IMR-90 (cell line): ENCODE measurements at regions not wholly inside any gene's neighbourhood (a gene's known extent, or its start where the extent isn't known, plus 50 kb on each side); places are given as distances from the start of the nearest gene placed in this dataset.

ENCODE experiments used
- ATAC-seq: fragments of 200-7000 bp; cut with Tn5 transposase; 2 replicates; pipeline ENCODE4 v1.9.1; 2020; ENCODE audit warnings: low read depth, mild to moderate bottlenecking, moderate library complexity
- BruUV-seq: library from RNA; stranded (reverse); fragments of 400-500 nt; replicated peaks from 2 replicates; lab custom pipeline; 2021; lab: Mats Ljungman, UMichigan
- CTCF ChIA-PET: fragments of 300-600 bp; formaldehyde crosslinking; extraction: SDS; loops from one replicate; lab custom pipeline; 2021; ENCODE audit warnings: antibody characterized with exemption; lab: Yijun Ruan, JAX
- POLR2A ChIA-PET: fragments of 300-600 bp; sonication (Branson Sonifier 250); formaldehyde crosslinking; loops from one replicate; lab custom pipeline; 2022; ENCODE audit warnings: antibody characterized with exemption; ENCODE audit not compliant: unreplicated experiment; lab: Charles Lee
- DNase-seq: peaks from one replicate; pipeline ENCODE4 v3.0.0; 2013
- H2AFZ ChIP-seq: replicated peaks from 2 replicates; pipeline ENCODE3; 2013; ENCODE audit warnings: low read length, mild to moderate bottlenecking; ENCODE audit not compliant: poor library complexity
- H2AK5ac ChIP-seq: 2 replicates; pipeline ENCODE4 v1.6.1; 2013; ENCODE audit warnings: low read depth, low read length, inconsistent platforms
- H2AK9ac ChIP-seq: replicated peaks from 2 replicates; pipeline ENCODE3; 2013; ENCODE audit warnings: mild to moderate bottlenecking, low read depth, low read length, moderate library complexity; ENCODE audit not compliant: poor library complexity
- H2BK120ac ChIP-seq: 2 replicates; pipeline ENCODE4 v1.6.1; 2013; ENCODE audit warnings: low read depth, low read length, inconsistent platforms
- H2BK15ac ChIP-seq: 3 replicates; pipeline ENCODE4 v1.6.1; 2013; ENCODE audit warnings: low read depth, low read length, inconsistent platforms
- H2BK20ac ChIP-seq: 2 replicates; pipeline ENCODE4 v1.6.1; 2013; ENCODE audit warnings: low read depth, mild to moderate bottlenecking, inconsistent platforms, low read length, moderate library complexity
- H2BK5ac ChIP-seq: 2 replicates; pipeline ENCODE4 v1.6.1; 2013; ENCODE audit warnings: mild to moderate bottlenecking, low read depth, low read length, inconsistent platforms; ENCODE audit not compliant: poor library complexity, severe bottlenecking
- H3K14ac ChIP-seq: replicated peaks from 2 replicates; pipeline ENCODE4 v1.6.1; 2013; ENCODE audit warnings: low read depth, low read length, inconsistent platforms
- H3K18ac ChIP-seq: 2 replicates; pipeline ENCODE4 v1.6.1; 2013; ENCODE audit warnings: low read depth, low read length, control low read depth
- H3K23ac ChIP-seq: 2 replicates; pipeline ENCODE4 v1.6.1; 2013; ENCODE audit warnings: low read depth, low read length, inconsistent platforms
- H3K27ac ChIP-seq: 2 replicates; pipeline ENCODE4 v1.5.1; 2013; ENCODE audit warnings: mild to moderate bottlenecking, control low read depth, low read length; ENCODE audit not compliant: insufficient read depth
- H3K27me3 ChIP-seq: 2 replicates; pipeline ENCODE4 v1.6.1; 2013; ENCODE audit warnings: low read length; ENCODE audit not compliant: control insufficient read depth, insufficient read depth
- H3K36me3 ChIP-seq: 2 replicates; pipeline ENCODE4 v1.6.1; 2013; ENCODE audit warnings: low read length, mixed read lengths; ENCODE audit not compliant: control insufficient read depth, insufficient read depth
- H3K4ac ChIP-seq: 2 replicates; pipeline ENCODE4 v1.6.1; 2013; ENCODE audit warnings: low read depth, low read length, inconsistent platforms
- H3K4me1 ChIP-seq: 2 replicates; pipeline ENCODE4 v1.6.1; 2013; ENCODE audit warnings: low read length, mixed read lengths; ENCODE audit not compliant: control insufficient read depth, insufficient read depth
- H3K4me2 ChIP-seq: 2 replicates; pipeline ENCODE4 v1.6.1; 2013; ENCODE audit warnings: low read depth, mild to moderate bottlenecking, control low read depth, low read length, moderate library complexity
- H3K4me3 ChIP-seq: 2 replicates; pipeline ENCODE4 v1.5.1; 2013; ENCODE audit warnings: low read depth, mild to moderate bottlenecking, control low read depth, low read length, moderate library complexity; ENCODE audit not compliant: insufficient read depth
- H3K56ac ChIP-seq: 2 replicates; pipeline ENCODE4 v1.6.1; 2013; ENCODE audit warnings: low read length, inconsistent platforms; ENCODE audit not compliant: insufficient read depth; ENCODE audit errors: extremely low read depth
- H3K79me1 ChIP-seq, 2 experiments: 2 replicates each; pipeline ENCODE4 v1.6.1; 2013; ENCODE audit warnings: low read length in 2 of 2, inconsistent platforms in 1 of 2, low read depth in 1 of 2
- H3K9ac ChIP-seq: 2 replicates; pipeline ENCODE4 v1.6.1; 2013; ENCODE audit warnings: low read depth, low read length, control low read depth
- H3K9me1 ChIP-seq: 2 replicates; pipeline ENCODE4 v1.6.1; 2013; ENCODE audit warnings: low read length, inconsistent platforms; ENCODE audit not compliant: insufficient read depth
- H3K9me3 ChIP-seq: 2 replicates; pipeline ENCODE4 v1.6.1; 2013; ENCODE audit warnings: low read length; ENCODE audit not compliant: control insufficient read depth, insufficient read depth
- H4K20me1 ChIP-seq: 2 replicates; pipeline ENCODE4 v1.6.1; 2013; ENCODE audit warnings: low read length, inconsistent platforms; ENCODE audit not compliant: insufficient read depth
- H4K5ac ChIP-seq: 2 replicates; pipeline ENCODE4 v1.6.1; 2013; ENCODE audit warnings: mild to moderate bottlenecking, low read depth, low read length, control low read depth
- H4K8ac ChIP-seq, 2 experiments: 2 replicates each; pipeline ENCODE4 v1.6.1; 2013; ENCODE audit warnings: low read depth in 2 of 2, low read length in 2 of 2, control low read depth in 1 of 2, inconsistent platforms in 1 of 2
- H4K91ac ChIP-seq: 2 replicates; pipeline ENCODE4 v1.6.1; 2013; ENCODE audit warnings: low read depth, low read length, inconsistent platforms; ENCODE audit not compliant: insufficient read depth
- CEBPB ChIP-seq: IDR thresholded peaks from 2 replicates; pipeline ENCODE4 v1.6.1; 2012; ENCODE audit warnings: low read depth, low read length, improper control_type of control experiment
- RFX5 ChIP-seq: IDR thresholded peaks from 2 replicates; pipeline ENCODE4 v1.8.0; 2012; ENCODE audit warnings: low read depth, mild to moderate bottlenecking, low read length, moderate library complexity
- WGBS, 2 experiments: methylation state at CpG; one replicate each; pipeline versions ENCODE4 v1.1.5 to v1.1.7; 2013; ENCODE audit warnings: missing lambda C conversion rate in 2 of 2; ENCODE audit not compliant: insufficient read length in 1 of 2; ENCODE audit errors: extremely low coverage in 2 of 2; 5-methylcytosine and 5-hydroxymethylcytosine counted together
- dilution Hi-C: fragments of 300-500 bp; cut with HindIII; formaldehyde crosslinking; loops from one replicate; pipeline ENCODE4 v1.14.3; 2018; ENCODE audit warnings: low sequenced_read_pairs; ENCODE audit not compliant: unreplicated experiment
- in situ Hi-C: fragments of 300-500 bp; cut with MboI; formaldehyde crosslinking; loops from 3 replicates; pipeline ENCODE4 v1.14.3; 2019; ENCODE audit warnings: low sequenced_read_pairs, inconsistent platforms, mixed read lengths
- intact Hi-C: fragments of 100-400 bp; cut with micrococcal nuclease; formaldehyde crosslinking; loops from 2 replicates; pipeline ENCODE4 v1.10.0; 2022

GRCh38 chr2:120632796-120633646 is 102.6 kb upstream of the GLI2 start:
- Histone ChIP-seq H4K5ac (no peak overlapping the region), H3K4me3 (no peak overlapping the region), H3K9me3 (peaks cover 4% of the 10 kb centered on the region), H2BK120ac (no peak overlapping the region), H2AFZ (no peak overlapping the region), H3K9ac (no peak overlapping the region), H2AK5ac (no peak overlapping the region), H2BK20ac (no peak overlapping the region), H3K14ac (no peak overlapping the region), H3K4me1 (peaks cover 5% of the 10 kb centered on the region; the same call in 1 of the 2 replicates), H2AK9ac (no peak overlapping the region), H4K91ac (no peak overlapping the region), H3K9me1 (no peaks in the 10 kb centered on the region), H3K56ac (no peak overlapping the region), H4K20me1 (no peaks in the 10 kb centered on the region), H3K23ac (no peak overlapping the region), H3K4ac (no peak overlapping the region), H3K27ac (no peak overlapping the region), H3K36me3 (no peaks in the 10 kb centered on the region), H3K4me2 (no peak overlapping the region), H2BK5ac (no peak overlapping the region), H2BK15ac (no peak overlapping the region), H3K27me3 (peaks cover 61% of the 10 kb centered on the region), H3K79me1 (no peaks in the 10 kb centered on the region), H4K8ac (no peak overlapping the region), H3K18ac (no peak overlapping the region)
- no TSS peak for BruUV-seq
- ChIA-PET POLR2A (no interaction called here), CTCF (no interaction called here)
- intact Hi-C loops (no loop called here), dilution Hi-C loops (no loop called here), in situ Hi-C loops (no loop called here)
- no peak for DNase-seq
- TF ChIP-seq CEBPB (no peak), RFX5 (no peak)
- no peak for ATAC-seq
- WGBS, 2 experiments: 51% methylated on average over 7 of the region's 17 CpGs; no CpG with 5 or more reads in 1 of the 2 experiments
